ENCODE measurements at regions not wholly inside any gene's neighbourhood (a gene's known extent, or its start where the extent isn't known, plus 50 kb on each side); places are given as distances from the start of the nearest gene placed in this dataset.
"Not testable (repeated sequence)": the region's sequence is repeated elsewhere in the genome, so short reads cannot be mapped to it uniquely, and the experiment has no call there.

- no peak for DNase-seq (ENCODE audit: low spot score)
Measured at GRCh38 chr6:27582928-27583725, 110.2 kb upstream of the ZNF184 start.

DNA sequence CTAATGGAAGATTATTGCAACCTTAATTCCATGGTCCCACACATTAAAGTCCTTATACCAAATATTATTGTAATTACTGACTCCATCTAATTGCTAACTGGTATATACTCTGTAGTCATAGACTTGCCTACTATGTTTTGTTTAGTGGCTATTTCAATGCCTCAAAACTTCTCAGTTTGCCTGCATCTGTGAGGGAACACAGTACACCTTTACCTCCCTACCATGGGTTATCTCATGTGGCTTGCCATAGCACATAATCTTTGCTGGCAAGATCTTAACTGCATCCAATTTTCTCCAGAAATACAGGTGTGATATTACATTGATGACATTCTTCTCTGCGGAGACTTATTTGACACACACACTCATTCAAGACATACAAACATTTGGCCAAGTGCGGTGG lies 107.1 kb upstream of the ZNF184 start:
- DNase-seq (ENCODE audit: low spot score): no peak

DNA sequence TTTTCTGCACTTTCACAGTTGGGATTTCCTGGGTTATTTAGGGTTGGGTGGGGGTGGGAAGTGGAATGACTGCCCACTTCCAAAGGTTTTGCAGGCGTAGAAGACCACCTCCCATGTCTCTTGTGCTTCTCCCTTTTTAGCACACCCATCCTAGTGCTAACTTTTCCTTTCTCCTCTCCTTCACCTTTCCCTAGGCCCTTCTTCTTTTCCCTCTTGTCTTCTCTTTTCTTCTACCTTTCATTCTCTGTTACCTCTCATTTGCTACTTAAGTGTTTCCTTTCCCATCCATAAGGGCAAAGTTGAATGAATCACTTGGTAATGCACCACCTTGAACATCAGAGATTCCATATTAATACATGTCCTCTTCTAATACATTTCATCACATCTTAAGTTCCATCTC lies 105.0 kb upstream of the ZNF184 start:
- DNase-seq (ENCODE audit: low spot score): no peak

- no peak for DNase-seq (ENCODE audit: low spot score)
Measured at GRCh38 chr6:27575594-27576361, 102.9 kb upstream of the ZNF184 start.

DNA sequence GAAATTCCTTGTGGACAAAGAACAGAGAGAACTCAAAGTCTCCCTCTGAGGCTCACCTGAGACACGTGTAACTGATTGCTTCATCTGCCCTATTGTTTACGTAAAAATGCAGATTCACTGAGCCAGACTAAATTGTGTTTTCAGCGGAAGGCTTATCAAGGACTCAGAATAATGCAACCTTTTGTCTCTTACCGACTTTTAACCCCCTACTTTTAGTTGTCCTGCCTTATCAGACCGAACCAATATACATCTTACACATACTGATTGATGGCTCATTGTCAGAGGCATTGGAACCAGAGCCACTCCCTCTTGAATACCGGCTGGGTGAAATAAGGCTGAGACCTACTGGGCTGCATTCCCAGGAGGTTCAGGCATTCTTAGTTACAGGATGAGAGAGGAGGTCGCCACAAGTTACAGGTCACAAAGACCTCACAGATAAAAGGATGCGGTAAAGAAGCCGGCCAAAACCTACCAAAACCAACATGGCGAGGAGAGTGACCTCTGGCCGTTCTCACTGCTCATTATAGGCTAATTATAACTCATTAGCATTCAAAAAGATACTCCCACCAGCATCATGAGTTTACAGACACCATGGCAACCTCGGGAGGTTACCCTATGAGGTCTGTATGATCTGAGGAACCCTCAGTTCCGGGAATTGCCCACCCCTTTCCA lies 95.5 kb upstream of the ZNF184 start:
- no peak for DNase-seq (ENCODE audit: low spot score)

- no peak for DNase-seq (ENCODE audit: low spot score)
Measured at GRCh38 chr6:27565839-27566779, 93.2 kb upstream of the ZNF184 start.

DNA sequence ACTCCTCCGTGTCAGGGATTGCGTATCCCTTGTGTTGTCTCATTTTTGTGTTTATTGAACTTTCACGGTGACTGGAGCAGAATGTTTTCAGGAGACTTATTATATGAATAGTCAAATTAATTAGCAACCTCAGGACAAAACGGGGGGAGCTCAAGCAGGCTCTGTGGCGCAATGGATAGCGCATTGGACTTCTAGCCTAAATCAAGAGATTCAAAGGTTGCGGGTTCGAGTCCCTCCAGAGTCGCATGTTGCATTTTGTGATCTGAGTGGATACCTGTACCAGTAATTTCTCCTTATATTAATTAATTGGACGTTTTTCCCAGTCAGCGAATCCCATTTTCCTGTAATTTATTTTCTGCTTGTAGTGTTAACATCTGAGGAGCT lies 89.1 kb upstream of the ZNF184 start:
- no peak for DNase-seq (ENCODE audit: low spot score)

DNA sequence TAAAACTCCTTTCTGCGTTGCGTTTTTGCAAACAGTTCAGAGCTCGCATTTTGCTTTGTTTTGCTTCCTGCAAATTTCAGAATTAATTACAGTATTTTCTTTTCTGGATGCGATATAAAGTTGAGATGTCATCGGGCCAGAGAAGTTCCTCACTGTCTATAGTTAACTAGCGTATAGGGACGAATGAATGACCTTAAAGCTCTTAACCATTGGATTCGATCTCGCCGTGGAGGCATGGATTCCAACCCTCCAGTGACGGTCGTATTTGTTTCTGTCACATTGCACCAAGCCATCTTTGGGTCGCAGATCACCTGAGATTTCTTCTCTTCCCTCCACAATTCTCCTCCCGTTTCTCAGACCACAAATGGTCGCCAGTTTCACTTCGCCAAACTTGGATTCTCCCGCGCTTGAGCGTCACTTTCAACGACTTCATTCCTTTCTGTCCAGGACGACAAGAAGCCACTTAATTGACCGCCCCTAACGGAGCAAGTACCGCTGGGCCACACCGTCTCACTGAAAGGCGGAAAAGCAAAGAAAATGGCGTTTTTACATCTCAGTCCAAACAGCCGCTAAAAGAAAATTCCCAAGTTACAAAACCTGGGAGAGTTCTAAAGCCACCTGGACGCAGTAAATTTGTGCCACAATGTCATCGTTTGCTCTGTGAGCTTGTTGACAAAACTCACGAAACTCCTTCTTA lies 85.3 kb upstream of the ZNF184 start:
- DNase-seq (ENCODE audit: low spot score): no peak

DNA sequence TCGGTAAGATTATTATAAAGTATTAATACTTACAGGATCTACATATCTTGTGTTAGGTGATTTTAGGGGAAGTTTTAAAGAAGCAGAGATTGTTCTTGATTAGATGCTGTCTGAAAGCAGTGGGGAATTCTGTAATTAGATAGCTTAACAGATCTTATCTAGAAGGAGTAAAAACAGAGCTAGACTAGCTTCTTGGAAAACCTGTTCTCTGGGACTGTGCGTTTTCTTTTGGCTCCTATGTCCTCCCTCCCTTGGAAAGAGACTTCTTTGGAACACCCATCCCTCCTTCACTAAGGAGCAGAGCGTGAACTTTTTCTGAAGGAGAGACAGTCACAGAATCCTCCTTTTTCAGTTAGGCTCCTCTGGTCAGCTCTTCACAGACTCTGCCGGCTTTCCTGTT lies 83.5 kb upstream of the ZNF184 start:
- no peak for DNase-seq (ENCODE audit: low spot score)

DNA sequence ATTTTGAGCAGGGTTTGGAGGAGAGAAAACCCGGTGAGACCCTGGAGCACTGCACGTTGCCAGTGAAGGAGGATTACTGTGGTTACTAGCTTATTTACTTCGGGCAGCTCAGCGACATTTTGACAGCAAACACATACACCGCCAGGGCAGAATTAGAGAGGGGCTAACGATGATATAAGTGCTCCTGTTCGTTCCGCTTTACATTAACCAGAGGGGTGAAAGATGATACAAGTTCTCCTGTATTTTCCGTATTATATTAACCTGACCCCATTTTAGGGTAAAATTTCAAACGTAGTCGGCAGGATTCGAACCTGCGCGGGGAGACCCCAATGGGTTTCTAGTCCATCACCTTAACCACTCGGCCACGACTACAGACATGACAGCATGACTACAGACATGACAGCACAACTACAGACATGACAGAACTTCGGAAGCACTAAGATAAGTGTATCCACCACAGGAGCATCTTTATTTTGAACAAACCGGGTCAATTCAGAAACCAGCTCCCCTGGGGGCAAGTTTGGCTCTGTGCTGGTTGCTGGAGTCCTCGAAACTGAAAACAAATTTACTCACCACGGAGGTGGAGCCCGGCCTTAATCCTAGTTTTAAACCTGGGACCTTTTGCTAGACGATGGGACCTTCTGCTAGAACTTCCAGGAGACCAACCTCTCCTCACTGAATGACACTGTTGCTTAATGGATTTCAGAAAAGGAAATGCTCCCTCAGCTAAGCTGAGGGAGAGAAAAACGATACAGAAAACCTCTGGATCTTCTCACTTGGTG lies 80.4 kb upstream of the ZNF184 start:
- DNase-seq (ENCODE audit: low spot score): no peak

DNA sequence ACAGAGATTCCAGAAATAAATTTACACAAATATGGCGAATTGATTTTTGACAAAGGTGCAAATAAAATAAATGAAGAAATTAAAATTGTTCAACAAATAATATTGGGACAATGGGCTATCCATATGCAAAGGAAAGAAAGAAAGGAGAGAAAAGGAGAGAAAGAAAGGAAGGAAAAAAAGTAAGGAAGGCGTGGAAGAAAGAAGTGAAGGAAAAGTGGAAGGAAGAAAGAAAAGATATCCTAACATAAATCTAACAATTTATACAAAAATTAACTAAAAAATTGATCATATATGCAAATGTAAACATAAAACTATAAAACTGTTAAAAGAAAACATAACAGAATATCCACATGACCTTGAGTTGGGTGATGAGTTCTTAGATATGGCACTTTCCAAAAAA lies 78.7 kb upstream of the ZNF184 start:
- DNase-seq (ENCODE audit: low spot score): no peak

DNA sequence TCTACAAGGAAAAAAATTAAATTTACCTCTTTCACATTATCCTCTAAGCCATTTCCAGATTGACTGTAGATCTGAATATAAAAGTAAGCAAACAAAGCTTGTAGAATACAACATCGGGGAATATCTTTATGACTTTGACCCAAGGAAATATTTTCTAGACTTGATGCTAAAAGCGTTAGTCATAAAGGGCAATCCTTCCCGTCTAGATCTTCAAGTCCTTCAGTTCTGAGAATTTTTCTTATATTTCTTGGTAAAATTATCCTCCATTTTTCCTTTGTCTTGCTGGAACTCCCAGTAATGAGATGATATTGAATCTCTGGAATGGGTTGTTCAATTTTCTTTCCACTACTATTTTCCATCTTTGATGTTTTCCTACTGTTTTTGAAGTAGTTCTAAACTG lies 77.8 kb upstream of the ZNF184 start:
- DNase-seq (ENCODE audit: low spot score): no peak

DNA sequence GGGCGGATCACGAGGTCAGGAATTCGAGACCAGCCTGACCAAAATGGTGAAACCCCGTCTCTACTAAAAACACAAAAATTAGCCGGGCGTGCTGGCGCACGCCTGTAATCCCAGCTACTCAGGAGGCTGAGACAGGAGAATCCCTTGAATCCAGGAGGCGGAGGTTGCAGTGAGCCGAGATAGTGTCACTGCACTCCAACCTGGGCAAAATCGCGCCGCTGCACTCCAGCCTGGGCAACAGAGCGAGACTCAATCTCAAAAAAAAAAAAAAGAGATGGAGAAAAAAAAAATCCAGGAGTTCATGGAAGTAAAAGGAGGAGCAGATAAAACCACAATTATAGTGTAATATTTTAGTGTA lies 76.3 kb upstream of the ZNF184 start:
- not testable (repeated sequence) for DNase-seq (ENCODE audit: low spot score)

GRCh38 chr6:27547157-27548075 lies 74.5 kb upstream of the ZNF184 start:
- DNase-seq (ENCODE audit: low spot score): no peak

GRCh38 chr6:27546522-27546921 lies 73.6 kb upstream of the ZNF184 start:
- DNase-seq (ENCODE audit: low spot score): no peak

- no peak for DNase-seq (ENCODE audit: low spot score)
Measured at GRCh38 chr6:27545271-27546046, 72.6 kb upstream of the ZNF184 start.

- DNase-seq (ENCODE audit: low spot score): no peak
Measured at GRCh38 chr6:27544612-27545260, 71.8 kb upstream of the ZNF184 start.

- DNase-seq (ENCODE audit: low spot score): not testable (repeated sequence)
Measured at GRCh38 chr6:27544135-27544534, 71.2 kb upstream of the ZNF184 start.

Data from germinal center (tissue), 1 donor.